GM18505 (cell line): ENCODE measurements at regions not wholly inside any gene's neighbourhood (a gene's known extent, or its start where the extent isn't known, plus 50 kb on each side); places are given as distances from the start of the nearest gene placed in this dataset.

Experiments used
- ATAC-seq: cut with Tn5 transposase; IDR thresholded peaks from one replicate; pipeline ENCODE4 v1.9.1; 2021; ENCODE audit not compliant: unreplicated experiment
- POLR2A ChIP-seq: IDR thresholded peaks from 4 replicates; pipeline ENCODE4 v1.6.1; 2011; ENCODE audit warnings: borderline replicate concordance; ENCODE audit not compliant: insufficient read depth, insufficient read length; ENCODE audit errors: extremely low read depth

- no peak for TF ChIP-seq POLR2A
- ATAC-seq = no peak
These were observed 65.6 kb upstream of the IRF2BP2 start for GRCh38 chr1:234675572-234675971.

DNA sequence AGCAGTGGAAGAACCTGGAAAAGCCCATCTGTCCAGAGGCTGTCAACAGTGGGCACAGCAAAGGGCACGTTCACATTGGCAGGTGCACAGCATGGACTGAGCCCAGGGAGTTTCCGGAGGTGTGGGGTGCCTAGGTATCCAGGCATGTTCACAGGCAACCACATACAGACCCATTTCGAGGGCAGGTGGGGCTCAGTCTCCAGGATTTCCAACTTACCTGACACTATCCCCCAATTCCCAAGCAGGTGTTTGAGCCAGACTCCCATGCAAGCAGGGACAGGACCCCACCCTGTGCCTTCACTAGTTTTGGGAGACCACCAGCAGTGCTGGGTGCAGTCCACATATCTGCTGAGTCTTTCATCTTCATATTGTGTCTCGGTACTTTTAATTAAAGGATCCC is 65.0 kb upstream of the IRF2BP2 start:
- no peak for TF ChIP-seq POLR2A
- ATAC-seq = no peak

GRCh38 chr1:234674218-234674815 is 64.3 kb upstream of the IRF2BP2 start:
- TF ChIP-seq POLR2A = no peak
- no peak for ATAC-seq

- no peak for ATAC-seq
- TF ChIP-seq POLR2A = no peak
These were observed 62.6 kb upstream of the IRF2BP2 start for GRCh38 chr1:234672349-234673135.

- no peak for TF ChIP-seq POLR2A
- ATAC-seq = no peak
These were observed 61.1 kb upstream of the IRF2BP2 start for GRCh38 chr1:234670967-234671626.

- no peak for TF ChIP-seq POLR2A
- no peak for ATAC-seq
These were observed 59.5 kb upstream of the IRF2BP2 start for GRCh38 chr1:234669499-234669898.

DNA sequence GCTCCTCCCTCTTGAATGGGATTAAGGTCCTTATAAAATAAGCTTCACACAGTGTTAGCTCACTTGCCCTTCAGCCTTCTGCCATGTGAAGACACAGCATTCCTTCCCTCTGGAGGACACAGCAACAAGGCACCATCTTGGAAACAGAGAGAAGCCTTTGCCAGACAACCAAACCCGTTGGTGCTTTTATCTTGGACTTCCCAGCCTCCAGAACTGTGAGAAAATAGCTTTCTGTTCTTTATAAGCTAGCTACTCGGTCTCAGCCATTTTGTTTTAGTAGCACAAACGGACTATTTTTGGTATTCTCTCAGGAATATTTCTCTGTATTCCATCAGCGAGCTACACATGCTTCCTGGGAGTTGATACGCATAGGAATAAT is 58.6 kb upstream of the IRF2BP2 start:
- ATAC-seq = no peak
- TF ChIP-seq POLR2A = no peak

DNA sequence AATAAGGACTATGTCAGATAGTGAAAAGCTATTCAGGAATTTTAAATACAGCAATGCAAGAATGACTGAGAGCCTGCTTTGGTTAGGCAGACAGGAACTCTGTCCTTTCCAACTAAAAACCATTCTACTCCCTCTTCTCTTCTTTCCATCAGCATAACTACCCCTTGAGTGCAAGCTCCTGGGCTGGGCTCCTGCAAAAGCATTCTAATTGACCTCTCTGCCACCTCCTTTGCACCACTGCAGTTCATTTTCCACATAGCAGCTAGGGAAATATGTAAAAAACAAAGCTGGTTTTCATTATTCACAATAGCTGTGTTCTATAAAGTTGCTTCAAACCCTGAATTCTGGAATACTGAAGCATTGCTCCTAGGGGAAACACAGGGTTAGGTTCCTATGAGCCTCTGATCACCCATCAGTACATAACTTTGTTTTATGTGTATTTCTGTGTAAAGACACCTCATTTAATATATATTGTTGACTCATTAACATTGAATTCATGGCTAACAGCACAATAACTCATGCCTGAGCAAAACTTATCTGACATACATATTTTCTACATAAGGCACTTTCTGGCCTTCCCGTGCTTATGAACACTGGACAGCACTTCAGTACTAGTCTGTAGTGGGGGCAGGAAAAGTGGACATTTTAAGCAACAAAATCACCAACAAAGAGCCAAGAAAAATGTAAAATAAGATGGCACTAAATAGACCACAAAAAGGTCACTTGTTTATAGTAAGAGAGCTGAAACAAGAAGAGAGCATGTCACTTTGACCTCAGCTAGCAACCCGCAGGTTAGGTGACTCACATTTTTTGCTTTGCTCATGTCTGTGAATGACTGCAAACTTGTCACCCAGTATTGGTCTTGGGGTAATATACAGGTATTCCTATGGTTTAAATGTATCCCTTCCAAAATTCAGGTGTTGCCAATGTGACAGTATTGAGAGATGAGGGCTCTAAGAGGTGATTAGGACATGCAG is 57.9 kb upstream of the IRF2BP2 start:
- TF ChIP-seq POLR2A = no peak
- ATAC-seq = no peak

- no peak for ATAC-seq
- no peak for TF ChIP-seq POLR2A
These were observed 56.8 kb upstream of the IRF2BP2 start for GRCh38 chr1:234666761-234667160.

DNA sequence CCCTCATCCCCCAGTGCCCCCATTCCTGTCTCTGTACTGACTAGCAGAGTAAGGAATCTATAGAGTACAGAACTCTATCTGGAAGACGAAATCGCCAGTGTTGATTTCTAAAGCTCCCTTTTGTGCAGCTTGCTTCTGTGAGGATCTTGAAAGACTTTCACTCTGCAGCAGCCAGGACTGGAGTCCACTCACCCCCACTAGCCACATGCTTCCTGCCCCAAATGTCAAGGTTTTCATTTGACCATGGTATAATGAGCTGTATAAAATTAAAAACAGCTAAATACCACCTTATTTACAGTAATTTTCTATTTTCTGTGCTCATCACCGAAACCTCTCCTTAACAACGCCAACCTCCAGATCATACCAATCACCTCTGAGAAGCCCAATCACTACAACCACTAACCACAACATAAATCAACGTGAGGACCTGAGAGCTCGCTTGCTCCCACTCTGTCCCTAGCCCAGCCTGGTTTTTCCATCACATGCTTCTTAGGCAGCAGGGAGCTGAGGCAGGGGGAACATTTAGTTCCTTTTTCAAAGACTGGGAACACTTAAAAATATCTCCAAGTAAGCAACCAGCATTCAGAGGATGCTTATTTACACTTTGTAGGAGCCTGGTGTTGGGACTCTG is 56.1 kb upstream of the IRF2BP2 start:
- ATAC-seq = no peak
- TF ChIP-seq POLR2A = no peak

GRCh38 chr1:234662148-234662547 is 52.2 kb upstream of the IRF2BP2 start:
- no peak for ATAC-seq
- TF ChIP-seq POLR2A = no peak

- TF ChIP-seq POLR2A = no peak
- ATAC-seq = no peak
These were observed 51.4 kb upstream of the IRF2BP2 start for GRCh38 chr1:234661317-234661928.

- TF ChIP-seq POLR2A = no peak
- no peak for ATAC-seq
These were observed 50.7 kb upstream of the IRF2BP2 start for GRCh38 chr1:234660536-234661316.
